NCI-H1930 (cell line): ENCODE measurements at regions not wholly inside any gene's neighbourhood (a gene's known extent, or its start where the extent isn't known, plus 50 kb on each side); places are given as distances from the start of the nearest gene placed in this dataset.

ENCODE experiments used
- DNase-seq, 2 experiments: peaks; one replicate each; lab custom pipeline; 2025; lab: John Stamatoyannopoulos, UW

DNA sequence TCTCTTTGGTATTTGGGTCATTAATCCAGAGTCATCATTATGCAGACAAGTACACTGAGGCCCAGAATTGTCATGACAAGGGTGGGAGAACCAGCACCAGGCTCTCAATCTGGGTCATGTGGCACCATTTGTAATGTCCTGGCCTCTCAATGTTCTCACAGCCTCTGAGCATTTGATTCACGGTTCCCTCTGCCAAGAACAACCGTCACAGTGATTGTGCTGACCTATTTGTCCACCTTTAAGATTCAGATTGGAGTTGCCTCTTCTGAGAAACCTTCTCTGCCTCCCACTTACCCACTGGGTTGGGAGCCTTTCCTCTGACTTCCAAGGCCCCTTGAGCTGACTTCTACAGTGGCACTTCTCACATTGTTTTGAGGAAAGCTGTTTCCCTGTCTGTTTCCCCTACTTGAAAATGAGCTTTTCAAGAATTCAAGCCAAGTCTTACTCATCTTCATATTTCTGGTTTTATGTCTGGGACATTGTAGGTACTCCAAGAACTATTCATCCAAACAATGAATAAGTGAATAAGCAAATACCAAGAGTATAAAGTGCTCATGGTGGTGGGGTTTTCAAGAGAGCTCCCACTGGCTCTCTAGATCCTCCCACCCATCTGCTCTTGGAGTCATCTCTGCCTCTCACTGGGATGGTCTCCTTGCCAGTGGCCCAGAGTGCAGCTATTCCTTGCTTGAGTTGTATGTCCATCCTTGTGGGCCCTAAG lies 126.4 kb upstream of the E2F8 start:
- DNase-seq, result no peak

DNA sequence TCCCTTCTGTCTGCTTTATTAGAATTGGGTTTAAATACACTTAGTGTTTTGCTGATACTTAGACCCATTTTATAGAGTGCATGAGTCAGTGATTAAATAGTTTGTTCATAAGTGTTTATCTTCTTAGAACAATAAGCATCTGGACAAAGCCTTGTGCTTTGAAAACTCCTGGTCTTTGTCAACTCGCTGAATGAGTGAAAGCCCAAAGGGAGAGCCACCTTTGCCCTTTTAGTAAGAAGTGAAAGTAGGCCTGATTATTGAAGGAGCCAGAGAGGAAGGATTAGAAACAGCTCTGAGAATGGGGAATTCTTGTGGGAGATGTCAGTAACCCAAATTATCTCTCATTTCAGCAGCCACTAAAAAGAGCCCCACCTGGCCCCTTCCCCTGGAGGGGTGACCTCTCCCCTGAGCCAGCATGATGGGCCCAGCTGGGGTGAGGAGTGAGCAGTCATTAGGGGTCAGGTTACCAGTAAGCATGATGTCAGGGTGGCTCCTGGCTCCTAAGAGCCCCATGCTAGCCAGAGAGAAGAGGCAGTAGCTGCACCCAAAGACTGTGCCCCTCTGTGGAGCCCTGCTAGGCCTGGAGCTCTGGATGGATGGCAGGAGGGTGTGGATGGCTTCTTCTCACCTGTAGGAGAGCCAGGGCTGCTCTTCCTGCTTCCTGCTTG lies 125.1 kb upstream of the E2F8 start:
- peak in 1 of 2 experiments; percentile 4 for DNase-seq

DNA sequence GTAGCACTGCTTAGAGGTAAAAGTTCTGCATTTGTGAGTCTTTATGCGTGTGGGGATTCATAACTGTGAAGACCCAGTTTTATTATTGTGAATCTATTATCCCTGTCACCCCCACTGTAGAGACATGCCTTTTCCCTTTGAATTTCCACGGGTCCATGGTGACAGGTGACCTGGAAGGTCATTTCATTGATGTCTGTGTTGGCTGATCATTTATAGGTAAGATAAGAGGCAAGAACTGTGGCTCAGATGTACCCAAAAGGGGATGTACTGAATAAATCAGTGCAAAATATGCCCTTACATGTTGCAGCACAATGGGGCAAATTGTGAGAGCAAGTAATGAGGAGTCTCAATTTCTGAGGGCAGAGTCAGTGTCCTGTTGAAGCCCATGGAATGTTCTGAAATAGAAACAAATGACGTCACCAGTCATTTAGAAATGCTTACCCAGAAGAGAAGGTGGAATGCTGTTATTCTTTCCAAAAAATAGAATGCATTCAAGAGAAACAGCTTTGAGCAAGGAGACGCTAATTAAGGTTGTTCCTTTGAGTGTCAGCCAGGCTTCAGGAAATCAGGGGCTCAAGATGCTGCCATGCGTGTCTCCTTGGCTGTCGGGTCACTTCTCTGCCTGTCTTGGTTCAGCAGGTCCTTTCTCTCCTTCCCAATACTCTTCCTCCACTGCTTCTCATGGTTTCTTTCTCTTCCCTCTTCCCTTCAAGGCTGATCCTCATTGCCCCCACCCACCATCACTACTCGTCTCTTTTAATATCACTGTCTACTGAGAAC lies 118.7 kb upstream of the E2F8 start:
- no peak for DNase-seq

DNA sequence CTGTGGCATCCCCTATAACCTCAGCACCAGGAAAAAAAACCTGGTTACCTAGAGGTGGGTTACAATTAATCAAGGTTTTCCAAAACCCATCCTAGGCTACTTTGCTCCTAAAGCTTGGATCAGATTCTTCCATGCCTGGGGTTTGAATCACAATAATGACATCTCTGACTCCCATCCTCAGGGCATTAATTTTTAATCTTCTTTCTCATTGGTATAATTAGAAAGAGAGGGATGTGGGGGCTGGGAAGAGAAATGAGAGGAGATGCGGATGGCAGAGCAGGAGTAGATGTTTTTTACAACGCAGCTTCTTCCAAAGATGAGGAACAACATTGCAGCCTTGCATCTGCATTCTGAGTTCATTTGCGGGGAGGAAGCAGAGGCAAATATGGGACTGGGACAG lies 117.2 kb upstream of the E2F8 start:
- DNase-seq, result no peak

DNA sequence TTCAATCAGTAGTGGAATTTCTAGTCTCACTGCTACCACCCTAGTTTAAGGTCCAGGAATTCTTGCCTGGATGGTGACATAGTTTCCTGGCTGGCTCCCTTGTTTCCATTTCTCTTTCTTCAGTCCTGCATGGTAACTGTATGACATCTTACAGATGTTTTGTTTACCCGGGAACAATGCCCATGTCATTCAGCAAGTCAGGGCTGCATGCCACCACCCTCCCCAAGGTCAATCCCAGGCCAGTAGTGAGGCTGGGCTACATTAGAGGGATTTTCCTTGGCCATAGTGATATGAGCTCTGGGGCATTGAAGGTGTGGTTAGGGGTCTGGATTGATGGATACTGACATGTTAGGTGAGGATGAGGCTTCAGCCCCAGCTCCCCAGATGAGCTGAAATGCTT lies 114.9 kb upstream of the E2F8 start:
- DNase-seq, result no peak

DNA sequence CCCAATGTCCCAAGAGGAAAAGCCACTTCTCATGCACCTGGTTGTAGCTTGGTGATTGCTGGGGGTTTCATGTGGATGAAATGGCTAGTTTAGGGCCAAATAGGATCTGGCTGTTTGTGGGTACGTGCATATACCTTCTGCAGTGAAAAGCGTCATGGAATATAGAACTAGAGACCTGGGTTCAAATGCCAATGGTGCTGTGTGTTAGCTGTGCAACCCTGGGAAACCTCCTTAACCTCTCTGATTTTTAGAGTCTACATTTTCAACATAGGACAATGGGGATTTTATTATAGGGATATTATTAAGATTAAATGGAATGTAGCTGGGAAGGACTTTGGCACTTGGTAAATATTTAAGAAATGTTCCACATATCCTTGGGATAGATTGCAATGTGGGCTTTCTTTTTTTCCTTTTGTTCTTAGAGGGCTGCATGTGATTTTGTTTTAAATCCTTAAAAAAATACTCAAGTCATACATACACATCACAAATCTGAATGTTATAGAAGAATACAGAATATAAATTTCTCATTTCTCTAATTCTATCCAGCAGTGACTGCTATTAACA lies 112.6 kb upstream of the E2F8 start:
- no peak for DNase-seq

DNA sequence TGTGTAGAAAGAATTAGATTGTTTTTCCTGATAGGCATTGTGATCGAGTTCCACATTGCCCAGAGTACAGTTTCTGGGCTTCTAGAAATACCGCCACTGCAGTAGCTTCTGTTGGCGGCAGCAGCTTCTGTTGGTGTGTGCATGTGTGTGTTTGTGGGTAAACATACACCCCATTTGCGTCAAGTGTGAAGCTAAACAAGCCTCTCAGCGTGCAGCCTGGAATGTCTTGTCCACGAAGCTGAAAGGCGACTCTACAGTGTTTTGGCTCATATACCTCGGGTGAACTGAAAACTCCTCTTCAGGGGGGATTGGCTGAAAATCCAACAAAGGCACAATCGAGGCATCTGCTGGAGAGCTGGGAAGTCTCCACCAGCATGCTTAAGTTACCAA lies 112.0 kb upstream of the E2F8 start:
- no peak for DNase-seq

DNA sequence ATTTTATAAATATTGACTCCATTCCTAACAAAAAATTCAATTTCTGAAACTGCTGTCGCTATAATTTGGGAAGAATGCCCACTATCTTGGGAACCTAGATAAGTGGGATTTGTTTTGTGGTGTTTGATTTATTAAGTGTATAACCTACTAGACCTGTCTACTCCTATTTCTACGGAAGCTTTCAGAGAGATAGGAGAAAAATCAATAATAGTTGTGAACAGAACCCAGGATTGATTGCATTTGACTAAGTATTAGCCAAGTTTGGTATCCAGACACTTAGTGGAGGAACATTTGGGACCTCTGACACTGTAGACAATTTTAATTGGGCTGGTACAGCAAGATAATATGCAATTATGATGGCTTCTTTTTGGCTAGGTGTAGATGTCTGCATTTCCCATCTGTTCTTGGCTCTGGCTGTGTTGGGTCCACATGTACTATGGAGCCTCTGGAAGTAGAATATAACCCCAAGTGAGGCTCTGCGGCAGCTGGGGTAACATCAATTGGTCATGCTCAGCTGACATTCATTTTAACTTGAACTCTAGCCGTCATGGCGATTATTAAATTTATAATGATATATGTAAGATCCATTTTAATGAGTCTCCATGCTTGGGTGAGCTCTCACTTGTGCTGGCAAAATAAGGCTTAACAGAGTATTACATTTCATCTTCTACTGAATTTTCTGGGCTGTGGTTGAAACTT lies 111.5 kb upstream of the E2F8 start:
- no peak for DNase-seq

DNA sequence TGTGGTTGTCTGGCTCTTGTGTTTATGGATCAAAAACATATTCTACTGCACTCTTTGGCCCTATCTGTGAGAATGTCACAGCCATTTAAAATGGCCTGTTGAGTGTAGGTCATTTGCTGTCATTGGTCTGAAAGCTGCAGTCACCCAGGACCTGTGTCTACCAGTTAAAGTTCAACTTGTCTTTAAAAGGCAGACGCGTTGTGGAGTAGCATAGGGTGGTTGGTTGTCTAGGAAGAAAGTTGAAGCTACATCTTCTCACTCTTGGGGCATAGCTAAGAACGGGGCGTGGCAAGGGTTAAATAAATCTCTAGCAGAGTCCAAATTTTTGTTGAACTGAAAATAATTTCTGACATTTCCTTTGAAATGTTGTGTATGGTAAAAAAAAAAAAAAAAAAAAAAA lies 110.7 kb upstream of the E2F8 start:
- DNase-seq, result no peak

DNA sequence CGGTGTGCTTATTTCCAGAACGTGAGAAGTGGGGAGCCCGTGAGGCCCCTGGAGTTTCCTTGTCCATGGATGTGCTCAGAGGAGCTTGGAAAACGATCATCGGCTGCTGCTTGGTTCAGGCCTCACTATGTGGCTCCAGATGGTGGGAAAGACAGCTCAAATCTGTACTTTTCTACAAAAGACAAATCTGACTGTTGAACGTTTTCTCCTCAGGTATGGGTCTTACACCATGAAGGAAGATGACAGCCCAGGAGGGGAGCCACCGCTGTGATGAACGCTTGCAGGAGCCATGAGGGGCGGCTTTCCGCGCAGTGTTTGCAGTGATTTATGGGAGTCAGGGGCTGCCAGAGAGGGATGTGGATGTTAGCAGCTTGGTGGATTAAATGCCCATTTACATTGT lies 109.4 kb upstream of the E2F8 start:
- no peak for DNase-seq

DNA sequence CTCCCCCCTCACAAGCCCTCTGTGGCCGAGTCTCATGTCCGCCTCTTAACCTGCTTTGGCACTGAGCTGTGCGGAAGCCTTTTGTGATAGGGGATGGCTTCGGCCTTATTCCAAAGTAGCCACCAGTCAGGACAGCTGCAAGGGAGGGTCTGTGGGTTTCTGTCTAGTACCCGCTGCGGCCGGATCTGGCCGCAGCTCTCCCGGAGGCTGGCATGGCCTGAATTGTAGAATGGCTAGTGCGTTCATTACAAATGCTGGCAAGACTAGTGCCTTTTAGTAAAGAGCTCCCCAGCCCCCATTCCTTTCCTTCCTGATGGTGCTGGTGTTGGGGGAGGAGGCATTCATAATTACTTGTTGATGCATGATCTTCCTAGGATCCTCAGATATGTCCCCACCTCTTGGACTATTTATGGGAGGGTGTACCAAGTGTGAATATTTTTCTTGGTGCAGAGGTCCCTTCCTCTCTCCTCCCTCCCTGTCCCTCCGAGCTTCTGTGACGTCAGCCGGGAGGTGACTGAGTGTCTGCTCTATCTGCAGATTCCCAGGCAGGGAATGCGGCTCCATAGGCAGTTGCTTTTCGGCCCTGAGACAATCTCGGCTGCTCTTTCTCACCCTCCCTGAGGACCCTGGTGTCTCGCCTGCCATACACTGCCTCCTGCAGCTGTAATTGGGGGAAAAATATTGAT lies 108.7 kb upstream of the E2F8 start:
- no peak for DNase-seq

DNA sequence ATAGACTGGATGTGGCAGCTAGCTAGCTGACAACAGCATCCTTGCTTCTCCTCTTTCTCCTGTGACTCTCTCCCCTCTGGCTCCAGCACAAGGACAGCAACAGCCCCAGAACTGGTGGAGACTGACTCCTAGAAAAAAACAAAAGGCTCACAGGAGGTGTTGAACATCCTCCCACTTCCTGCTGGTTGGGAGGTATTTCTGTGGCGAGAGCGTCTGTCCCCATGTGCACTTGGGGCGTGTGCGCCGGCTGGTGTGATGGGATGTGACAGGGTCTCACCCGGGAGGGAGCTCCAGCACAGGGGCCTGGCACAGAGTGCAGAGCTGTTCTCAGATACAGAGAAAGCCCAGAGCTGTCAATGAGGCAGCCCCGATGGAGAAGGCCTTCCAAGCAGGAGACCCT lies 107.2 kb upstream of the E2F8 start:
- no peak for DNase-seq

DNA sequence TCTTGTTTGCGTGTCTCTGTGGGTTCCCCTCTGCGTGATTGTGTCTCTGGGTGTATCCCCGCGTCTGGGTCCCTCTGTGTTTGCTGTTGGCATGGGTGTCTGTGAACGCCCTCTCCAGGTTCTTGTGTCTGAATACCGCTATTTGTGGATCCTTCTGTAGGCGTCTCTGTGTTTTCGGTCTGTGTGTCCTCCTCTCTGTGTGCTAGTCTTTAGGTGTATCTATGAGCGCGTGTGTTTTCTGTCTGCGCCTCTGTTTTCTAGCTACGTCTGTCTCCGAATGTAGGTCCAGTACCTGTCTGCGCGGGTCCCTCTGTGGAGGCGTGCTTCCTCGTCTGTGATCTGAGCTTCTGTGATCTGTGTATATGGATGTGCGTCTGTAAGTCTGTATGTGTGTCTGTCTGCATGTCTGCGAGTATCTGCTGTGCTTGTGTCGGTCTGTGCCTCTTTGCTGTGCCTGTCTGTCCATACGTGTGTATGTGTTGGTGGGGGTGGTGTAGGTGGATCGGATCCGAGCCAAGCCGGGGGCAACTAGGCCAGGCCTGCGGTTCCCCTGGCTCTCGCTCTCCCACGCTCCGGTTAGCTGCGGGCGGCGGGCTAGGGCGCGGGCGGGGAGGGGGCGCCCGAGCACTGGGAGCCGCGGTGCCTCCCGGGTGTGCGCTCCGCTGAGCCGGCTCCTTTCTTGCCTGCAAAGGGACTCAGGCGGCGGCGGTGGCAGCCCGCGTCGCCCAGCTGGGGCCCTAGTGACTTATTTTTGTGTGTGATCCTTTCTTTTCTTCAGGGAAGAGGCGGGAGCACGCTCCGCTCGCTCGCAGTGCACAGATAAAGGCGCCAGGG lies 105.3 kb upstream of the E2F8 start:
- peak; percentile 5 to 28 for DNase-seq

DNA sequence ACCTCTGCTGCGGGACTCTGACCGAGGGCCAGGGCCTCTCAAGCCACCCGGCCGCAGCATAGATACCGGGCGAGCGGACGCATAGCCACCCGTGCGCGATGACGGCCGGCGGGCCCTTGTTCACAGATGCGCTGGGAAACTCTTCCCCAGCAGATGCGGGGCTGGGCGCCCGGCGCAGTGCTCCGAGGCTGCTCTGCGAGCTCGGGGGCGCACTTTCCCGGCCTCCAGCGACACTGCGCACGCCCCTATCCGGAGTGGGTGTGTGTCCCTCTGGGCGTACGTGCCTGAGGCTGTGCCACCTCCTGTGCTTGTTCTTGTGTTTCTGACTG lies 104.7 kb upstream of the E2F8 start:
- peak; percentile 8 to 61 for DNase-seq

DNA sequence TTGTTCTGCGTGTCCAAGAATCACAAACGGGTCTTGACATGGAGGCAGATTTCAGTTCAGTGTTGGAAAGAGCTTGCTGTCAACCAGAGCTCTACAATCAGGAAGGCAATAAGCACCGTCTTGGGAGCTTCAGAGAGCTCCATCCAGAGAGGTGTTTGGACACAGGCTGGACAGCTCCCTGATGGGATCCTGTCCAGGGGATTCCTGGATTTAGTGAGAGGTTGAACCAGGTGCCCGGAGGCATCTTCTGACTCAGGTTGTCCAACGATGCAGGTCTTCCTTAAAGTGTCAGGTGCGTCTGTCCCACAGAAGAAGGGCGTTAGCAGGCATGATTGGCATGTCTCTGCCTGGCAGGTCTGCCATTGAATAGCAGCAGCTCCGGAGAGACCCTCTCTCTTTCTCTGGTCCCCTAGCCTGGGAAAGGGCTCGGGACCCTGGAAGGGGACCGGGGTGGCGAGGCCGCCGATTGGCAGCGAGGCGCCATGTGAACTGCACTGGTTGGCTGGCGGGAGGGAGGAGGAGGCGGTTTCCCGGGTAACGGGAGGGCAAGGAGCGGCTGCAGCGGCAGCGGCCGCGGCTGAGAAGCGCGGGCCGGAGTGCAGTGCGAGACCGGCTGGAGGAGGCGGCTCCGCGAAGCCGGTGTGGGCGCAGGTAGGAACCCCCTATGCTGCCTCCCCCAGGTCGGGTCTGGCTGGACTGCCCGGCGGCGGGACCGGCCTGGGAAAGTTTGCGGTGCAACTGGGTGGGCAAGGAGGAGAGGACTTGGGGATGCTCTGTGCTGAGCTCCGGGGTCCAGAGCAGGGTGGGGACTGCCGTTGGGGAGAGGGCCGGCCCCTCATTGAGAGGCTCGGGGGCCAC lies 104.1 kb upstream of the E2F8 start:
- peak; percentile 67 to 70 for DNase-seq

DNA sequence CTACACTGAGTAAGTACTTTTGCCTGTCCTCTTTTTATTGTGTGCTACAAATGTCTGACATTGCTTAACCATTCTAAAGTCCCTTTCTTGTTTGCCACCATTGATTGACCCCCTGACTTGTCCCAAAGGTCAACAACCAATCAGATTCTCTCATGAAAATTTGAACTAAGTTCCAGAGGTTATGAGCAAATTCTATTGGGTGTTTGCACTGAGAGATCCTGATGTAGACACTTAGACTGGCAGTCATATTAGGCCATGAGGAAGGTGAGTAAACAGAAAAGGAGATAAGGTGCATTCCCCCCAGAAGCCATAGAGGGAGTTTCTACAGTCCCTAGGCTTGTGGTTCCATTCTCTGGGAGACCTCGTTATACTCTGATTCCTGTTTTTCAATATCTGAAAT lies 101.3 kb upstream of the E2F8 start:
- no peak for DNase-seq

DNA sequence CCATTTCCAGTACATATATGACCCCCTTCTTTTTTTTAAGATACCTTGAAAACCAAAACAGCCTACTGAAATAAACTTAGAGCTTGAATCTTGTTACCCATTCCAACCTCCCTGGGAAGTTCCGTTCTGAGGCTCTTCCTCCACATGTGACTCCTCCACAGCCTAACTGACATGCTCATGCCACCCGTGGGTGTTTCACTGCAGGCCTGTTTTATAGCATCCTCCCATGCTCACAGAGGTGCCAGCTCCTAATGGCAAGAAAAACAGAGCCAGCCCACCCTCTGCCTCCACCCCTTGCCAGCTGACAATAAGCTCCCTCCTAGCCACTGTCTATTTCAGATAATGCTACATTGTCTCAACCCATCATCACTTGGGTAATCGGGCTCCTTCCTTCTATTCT lies 97.6 kb upstream of the E2F8 start:
- DNase-seq, result no peak

DNA sequence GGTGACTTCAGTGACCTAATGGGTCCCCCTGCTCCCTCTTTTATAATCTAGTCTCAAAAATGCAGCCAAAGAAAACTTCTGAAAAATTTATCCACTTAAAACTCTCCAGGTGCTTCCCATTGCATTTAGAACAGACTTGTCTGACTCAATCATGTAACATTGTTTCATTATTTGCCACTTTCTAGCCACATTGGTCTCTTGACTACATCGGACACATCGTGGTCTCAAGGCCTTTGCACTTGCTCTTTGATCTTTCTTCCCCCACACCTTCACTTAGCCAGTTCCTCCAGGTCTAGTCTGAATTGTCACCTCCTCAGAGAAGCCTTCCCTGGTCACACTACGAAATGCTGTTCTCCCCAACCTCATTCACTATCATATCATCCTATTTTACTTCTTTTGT lies 97.0 kb upstream of the E2F8 start:
- DNase-seq, result no peak

DNA sequence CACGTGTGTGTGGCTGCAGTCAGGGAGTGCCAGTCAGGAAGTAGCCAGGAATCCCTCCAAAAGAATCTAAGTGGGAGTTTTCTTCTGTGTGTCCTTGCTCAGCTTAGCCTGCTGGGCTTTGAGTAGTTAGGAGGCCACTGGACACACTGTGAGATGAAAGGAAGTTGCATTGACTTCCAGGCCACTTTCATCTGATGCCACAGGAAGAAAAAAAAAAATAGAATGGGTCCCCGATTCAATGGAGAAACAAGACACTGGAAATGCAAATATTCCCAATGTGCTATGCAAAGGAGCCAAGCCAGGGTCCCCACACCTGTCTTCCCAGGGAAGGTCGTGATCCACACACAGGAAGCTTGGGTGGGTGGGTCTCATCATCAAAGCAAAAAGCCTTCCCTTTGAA lies 95.6 kb upstream of the E2F8 start:
- DNase-seq, result no peak

DNA sequence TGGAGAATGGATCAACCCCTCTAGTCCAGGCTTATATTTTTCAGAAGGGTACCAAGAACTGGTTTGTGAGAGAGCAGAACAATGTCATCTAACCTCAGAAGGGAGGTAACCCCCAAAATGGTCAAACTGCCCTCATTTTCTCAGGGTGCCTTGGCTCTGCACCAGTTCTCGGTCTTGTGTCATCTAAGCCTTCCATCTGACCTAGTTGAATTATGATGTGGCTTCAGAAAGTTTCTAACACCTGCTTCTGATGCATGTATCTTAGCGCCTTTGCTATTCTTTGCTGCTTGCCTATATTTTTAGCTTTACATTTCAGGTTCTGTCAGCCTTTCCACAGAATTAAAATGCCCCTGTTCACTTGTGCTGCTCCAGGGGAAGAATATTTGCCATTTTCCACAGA lies 91.7 kb upstream of the E2F8 start:
- no peak for DNase-seq
